K562 (cell line): ENCODE measurements at regions not wholly inside any gene's neighbourhood (a gene's known extent, or its start where the extent isn't known, plus 50 kb on each side); places are given as distances from the start of the nearest gene placed in this dataset.

Experiments used
- ARNT ChIP-seq, 2 experiments: fragments of 450-650 bp; IDR thresholded peaks; 2 replicates each; pipeline ENCODE4 v1.6.1; 2016; ENCODE audit warnings: mild to moderate bottlenecking in 1 of 2
- FOS ChIP-seq: IDR thresholded peaks from 3 replicates; pipeline ENCODE4 v1.6.1; 2011; ENCODE audit not compliant: insufficient read length; ENCODE audit errors: extremely low read depth
- POU5F1 ChIP-seq: fragments of 150-350 bp; IDR thresholded peaks from 2 replicates; pipeline ENCODE4 v1.6.1; 2014; ENCODE audit warnings: borderline replicate concordance, low read length, low read depth, mild to moderate bottlenecking; ENCODE audit not compliant: partially characterized antibody
- TCF7L2 ChIP-seq: fragments of 150-350 bp; IDR thresholded peaks from 2 replicates; pipeline ENCODE4 v1.6.1; 2016; ENCODE audit warnings: low read depth, mild to moderate bottlenecking, low read length, moderate library complexity
- ZNF146 ChIP-seq: IDR thresholded peaks from one replicate; pipeline ENCODE4 v1.6.1; 2018; ENCODE audit warnings: missing compliant biosample characterization; ENCODE audit not compliant: unreplicated experiment
- ZNF431 ChIP-seq: sonication (generic); formaldehyde crosslinking; IDR thresholded peaks from 2 replicates; pipeline ENCODE4 v1.8.0; 2022; ENCODE audit warnings: mild to moderate bottlenecking, missing genetic modification reagents
- ZNF707 ChIP-seq: fragments of 250-450 bp; sonication (Bioruptor Pico); conservative IDR thresholded peaks from 2 replicates; pipeline ENCODE4 v1.8.0; 2022; ENCODE audit warnings: inconsistent platforms, mild to moderate bottlenecking, moderate library complexity
- TF ChIP-seq, protein P1 (sequence below): sonication (generic); IDR thresholded peaks from 2 replicates; pipeline ENCODE4 v1.6.1; 2016
- TF ChIP-seq, protein P2 (sequence below): sonication (generic); formaldehyde crosslinking; IDR thresholded peaks from 2 replicates; pipeline ENCODE4 v1.8.0; 2022; ENCODE audit warnings: missing genetic modification reagents, mild to moderate bottlenecking, borderline replicate concordance
- TF ChIP-seq, protein P3 (sequence below): sonication (generic); formaldehyde crosslinking; IDR thresholded peaks from 2 replicates; pipeline ENCODE4 v1.9.0; 2022; ENCODE audit warnings: mild to moderate bottlenecking, missing genetic modification reagents
- TF ChIP-seq, protein P4 (sequence below), 2 experiments: fragments of 450-650 bp; formaldehyde crosslinking in 1 of 2; IDR thresholded peaks; 2 replicates each; pipeline versions ENCODE4 v1.4.0 to v1.6.1; 2014 to 2020; ENCODE audit warnings: mild to moderate bottlenecking in 2 of 2, borderline replicate concordance in 1 of 2, low read depth in 1 of 2

DNA sequence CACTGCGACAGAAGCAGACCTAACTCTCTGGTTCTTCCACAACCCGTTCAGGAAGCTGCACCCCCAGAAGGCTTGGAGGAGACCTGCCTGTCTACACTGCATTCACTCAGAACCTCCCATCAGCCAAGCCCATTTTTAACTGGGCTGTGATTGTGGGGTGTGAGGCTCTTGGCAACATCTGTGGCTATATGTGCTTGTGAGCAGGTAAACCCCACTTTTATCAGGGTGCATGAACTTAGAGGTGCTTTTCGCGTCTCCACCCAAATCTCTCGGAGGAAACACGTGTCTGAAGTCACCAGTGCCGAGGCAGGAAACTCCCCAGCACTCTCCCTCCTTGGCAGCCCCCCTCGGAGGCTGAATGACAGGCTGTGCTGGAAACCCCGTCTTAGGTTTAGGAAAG lies 158.2 kb upstream of the SALL3 start:
- TF ChIP-seq ARNT (IDR thresholded peaks at IDR 0.05) (no peak), ZNF431 (CRISPR knock-in tag) (no peak), ZNF707 (CRISPR knock-in tag) (no peak), POU5F1 (no peak), TCF7L2 (no peak), ZNF146 (CRISPR knock-in tag) (no peak), FOS (no peak)
- TF ChIP-seq, protein P1, sequence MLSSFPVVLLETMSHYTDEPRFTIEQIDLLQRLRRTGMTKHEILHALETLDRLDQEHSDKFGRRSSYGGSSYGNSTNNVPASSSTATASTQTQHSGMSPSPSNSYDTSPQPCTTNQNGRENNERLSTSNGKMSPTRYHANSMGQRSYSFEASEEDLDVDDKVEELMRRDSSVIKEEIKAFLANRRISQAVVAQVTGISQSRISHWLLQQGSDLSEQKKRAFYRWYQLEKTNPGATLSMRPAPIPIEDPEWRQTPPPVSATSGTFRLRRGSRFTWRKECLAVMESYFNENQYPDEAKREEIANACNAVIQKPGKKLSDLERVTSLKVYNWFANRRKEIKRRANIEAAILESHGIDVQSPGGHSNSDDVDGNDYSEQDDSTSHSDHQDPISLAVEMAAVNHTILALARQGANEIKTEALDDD: no peak
- TF ChIP-seq, protein P2, sequence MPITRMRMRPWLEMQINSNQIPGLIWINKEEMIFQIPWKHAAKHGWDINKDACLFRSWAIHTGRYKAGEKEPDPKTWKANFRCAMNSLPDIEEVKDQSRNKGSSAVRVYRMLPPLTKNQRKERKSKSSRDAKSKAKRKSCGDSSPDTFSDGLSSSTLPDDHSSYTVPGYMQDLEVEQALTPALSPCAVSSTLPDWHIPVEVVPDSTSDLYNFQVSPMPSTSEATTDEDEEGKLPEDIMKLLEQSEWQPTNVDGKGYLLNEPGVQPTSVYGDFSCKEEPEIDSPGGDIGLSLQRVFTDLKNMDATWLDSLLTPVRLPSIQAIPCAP (CRISPR knock-in tag): no peak
- TF ChIP-seq, protein P3, sequence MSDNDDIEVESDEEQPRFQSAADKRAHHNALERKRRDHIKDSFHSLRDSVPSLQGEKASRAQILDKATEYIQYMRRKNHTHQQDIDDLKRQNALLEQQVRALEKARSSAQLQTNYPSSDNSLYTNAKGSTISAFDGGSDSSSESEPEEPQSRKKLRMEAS (CRISPR knock-in tag): no peak
- TF ChIP-seq, protein P4, sequence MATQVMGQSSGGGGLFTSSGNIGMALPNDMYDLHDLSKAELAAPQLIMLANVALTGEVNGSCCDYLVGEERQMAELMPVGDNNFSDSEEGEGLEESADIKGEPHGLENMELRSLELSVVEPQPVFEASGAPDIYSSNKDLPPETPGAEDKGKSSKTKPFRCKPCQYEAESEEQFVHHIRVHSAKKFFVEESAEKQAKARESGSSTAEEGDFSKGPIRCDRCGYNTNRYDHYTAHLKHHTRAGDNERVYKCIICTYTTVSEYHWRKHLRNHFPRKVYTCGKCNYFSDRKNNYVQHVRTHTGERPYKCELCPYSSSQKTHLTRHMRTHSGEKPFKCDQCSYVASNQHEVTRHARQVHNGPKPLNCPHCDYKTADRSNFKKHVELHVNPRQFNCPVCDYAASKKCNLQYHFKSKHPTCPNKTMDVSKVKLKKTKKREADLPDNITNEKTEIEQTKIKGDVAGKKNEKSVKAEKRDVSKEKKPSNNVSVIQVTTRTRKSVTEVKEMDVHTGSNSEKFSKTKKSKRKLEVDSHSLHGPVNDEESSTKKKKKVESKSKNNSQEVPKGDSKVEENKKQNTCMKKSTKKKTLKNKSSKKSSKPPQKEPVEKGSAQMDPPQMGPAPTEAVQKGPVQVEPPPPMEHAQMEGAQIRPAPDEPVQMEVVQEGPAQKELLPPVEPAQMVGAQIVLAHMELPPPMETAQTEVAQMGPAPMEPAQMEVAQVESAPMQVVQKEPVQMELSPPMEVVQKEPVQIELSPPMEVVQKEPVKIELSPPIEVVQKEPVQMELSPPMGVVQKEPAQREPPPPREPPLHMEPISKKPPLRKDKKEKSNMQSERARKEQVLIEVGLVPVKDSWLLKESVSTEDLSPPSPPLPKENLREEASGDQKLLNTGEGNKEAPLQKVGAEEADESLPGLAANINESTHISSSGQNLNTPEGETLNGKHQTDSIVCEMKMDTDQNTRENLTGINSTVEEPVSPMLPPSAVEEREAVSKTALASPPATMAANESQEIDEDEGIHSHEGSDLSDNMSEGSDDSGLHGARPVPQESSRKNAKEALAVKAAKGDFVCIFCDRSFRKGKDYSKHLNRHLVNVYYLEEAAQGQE (IDR thresholded peaks at IDR 0.05; ENCODE audit: borderline replicate concordance): no peak
- TF ChIP-seq, protein P4 (CRISPR knock-in tag; IDR thresholded peaks at IDR 0.05; ENCODE audit: low read depth): no peak
